Right renal pelvis (tissue), 4 donors: ENCODE measurements at regions not wholly inside any gene's neighbourhood (a gene's known extent, or its start where the extent isn't known, plus 50 kb on each side); places are given as distances from the start of the nearest gene placed in this dataset.

Source experiments
- DNase-seq, 4 donors: peaks; one replicate each; pipeline ENCODE4 v3.0.0-alpha.2; 2013; ENCODE audit warnings: low read depth in 4 of 4, low spot score in 3 of 4, missing footprints in 1 of 4

DNA sequence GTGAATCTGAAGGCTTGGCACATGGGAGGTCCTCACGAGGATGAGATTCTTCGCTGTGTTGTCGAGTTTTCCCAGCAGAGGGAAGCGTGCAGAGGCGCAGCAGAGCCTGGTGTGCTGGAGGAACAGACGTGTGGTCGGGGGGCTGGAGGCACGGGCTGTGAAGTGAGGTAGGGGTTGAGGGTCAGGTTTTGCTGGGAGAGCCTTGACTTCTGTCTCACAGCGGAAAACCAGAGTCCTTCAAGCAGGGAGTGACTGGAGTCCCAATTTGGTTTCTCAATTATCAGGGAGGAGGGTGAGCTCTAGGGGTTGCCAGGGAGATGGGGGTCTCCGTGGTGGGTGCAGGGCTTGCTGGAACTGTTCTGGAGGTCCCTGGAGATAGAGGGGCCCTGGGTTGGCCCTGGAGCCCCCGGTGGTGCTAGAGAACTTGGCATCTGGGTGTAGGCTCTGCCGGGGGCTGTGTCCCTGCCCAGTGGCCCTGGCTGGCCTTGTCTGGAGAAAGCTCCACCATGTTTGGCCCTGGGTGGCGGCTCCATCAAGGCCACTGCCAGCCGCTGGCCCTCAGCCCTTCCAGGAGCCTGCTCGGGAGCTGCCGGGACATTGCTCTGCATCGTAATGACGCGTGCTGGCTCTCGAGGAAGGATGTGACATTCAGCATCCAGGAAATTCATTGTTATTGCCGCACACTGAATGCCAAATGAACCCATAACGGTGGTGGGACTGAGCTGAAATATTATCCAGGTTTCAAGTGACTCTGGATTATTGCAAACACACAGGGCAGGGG is 215.7 kb downstream of the KIF26A start:
- peak in 1 of 4 donors; percentile 22 for DNase-seq

DNA sequence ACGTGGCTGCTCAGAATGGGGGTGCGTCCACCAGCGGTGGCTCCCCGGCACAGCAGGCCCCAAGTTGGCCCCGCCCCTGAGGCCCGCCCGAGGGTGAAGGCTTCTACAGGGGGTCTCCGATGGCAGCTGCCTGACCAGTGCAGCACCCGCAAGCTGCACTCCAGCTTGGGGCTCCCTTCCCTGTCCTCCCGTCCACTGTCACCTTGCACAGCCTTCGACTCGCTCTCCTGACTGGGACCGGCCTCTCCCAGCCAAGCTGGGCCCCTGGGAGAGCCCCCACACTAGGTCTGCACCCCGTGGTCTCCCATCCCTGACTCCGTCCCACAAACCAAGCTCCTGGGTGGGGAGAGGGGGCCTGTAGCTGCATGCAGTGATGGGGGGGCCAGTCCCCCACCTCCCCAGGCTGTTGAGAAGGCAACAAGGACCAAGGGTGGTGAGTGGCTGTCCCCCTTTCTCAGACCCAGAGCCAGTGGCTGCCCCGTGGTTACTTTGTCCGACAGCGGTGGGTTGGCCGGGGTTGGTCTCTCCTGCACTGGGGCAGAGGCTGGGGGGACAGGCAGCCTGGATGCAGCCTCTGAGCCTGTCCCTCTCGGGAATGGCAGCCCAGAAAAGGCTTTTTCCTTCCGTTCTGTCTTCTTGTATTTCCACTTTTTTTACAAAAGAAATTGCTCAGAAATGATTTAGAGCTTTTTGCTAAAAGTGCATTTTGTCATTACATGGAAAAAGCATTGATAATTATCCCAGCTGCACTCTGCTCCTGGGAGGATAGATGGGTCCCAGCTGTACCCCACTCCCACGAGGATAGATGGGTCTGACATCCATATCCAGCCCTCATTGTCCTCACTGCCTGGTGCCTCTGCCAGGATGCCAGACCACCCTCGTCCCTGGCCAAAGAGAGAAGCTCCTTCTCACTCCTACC is 217.0 kb downstream of the KIF26A start:
- no peak for DNase-seq

- DNase-seq, result no peak
These were observed 217.8 kb downstream of the KIF26A start for GRCh38 chr14:104356020-104356737.

- DNase-seq, result no peak
These were observed 218.6 kb downstream of the KIF26A start for GRCh38 chr14:104356738-104357688.

GRCh38 chr14:104357689-104358527 is 219.5 kb downstream of the KIF26A start:
- no peak for DNase-seq

DNA sequence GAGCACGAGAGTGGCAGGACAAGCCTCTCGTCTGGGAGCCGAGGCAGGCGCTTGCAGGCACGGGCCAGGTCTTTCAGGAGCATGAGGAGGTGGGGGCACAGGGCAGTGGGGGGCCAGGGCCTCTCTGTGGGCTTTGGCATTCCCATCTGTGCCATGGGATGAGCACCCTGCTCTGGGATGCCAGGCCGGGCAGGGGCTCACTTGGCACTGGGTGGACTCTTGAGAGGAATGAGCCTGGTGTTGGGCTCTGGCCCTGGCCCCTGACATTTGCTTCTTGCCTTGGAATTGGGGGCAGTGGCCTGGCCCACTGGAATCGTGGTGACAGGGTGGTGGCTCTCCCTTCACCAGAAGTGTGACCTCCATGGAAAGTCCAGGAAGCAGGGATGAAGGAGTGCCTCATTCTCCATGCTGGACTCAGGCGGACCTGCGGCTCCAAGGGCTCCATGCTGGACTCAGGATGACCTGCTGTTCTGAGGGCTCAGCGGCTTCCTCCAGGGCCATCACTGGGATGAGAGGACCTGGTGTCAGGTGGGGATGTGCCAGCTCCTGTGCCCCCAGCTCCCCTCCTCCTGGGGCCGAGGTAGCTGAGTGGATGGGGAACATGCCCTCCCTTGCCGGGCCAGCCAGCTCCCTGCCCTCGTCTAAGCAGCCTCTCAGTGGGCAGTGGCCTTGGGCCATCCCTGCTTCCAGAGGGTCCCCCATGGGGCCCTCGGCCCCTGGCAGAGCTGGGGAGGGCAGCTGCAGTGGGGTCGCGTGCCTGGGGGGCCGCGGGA is 220.3 kb downstream of the KIF26A start:
- DNase-seq, result no peak

DNA sequence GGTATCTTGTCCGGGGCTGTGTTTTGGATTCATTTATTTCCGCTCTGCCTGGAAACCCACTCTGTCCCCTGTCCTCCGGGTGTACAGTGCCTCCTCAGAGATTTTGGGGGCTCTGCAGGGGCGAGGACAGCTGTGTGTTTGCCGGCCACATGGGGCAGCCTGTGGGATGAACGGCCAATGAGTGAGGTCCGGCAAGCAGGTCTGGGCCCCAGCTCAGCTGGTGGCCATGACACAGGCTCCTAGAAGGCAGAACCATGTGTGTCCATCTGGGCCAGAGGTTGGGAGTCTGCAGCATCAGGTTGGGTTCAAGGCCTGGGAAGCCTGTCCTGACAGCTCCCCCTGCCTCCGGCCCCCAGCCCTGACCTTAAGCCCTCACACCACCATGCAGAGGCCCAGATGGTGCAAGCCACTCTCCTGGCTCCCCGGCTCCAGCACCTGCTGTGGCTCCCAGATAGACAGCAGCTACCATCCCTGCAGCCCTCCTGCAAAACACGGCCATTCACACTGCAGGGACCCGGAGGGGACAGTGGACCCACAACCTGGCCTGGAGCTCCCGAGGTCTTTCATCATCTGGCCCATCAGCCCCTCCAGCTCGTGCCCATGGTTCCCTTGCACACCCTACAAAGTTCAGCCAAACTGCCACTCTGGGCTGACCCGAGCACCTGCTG is 220.1 kb upstream of the C14orf180 start:
- no peak for DNase-seq

DNA sequence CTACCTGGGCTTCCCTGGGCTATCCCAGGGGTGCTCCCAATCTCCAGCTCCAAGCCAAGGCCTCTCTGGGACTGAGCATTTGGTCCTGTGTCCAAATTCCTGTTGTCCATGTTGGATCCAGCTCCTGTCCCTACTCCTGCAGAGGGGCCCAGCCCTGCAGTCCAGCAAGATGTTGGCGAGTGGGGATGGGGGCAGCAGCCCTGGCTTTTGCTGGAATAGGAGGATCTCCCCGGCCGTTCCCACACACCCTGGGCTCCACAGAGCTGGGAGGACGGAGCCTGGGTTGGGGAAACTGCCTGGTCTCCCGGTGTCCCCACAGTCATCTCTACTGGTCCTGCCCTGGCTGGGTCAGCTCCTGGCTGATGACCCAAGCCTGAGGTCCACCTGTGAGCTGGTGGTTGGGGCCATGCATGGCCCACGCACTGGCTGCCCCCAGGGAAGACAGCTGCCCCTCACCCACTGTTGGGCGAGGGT is 219.6 kb upstream of the C14orf180 start:
- DNase-seq, result no peak

GRCh38 chr14:104360501-104360900 is 219.1 kb upstream of the C14orf180 start:
- no peak for DNase-seq

DNA sequence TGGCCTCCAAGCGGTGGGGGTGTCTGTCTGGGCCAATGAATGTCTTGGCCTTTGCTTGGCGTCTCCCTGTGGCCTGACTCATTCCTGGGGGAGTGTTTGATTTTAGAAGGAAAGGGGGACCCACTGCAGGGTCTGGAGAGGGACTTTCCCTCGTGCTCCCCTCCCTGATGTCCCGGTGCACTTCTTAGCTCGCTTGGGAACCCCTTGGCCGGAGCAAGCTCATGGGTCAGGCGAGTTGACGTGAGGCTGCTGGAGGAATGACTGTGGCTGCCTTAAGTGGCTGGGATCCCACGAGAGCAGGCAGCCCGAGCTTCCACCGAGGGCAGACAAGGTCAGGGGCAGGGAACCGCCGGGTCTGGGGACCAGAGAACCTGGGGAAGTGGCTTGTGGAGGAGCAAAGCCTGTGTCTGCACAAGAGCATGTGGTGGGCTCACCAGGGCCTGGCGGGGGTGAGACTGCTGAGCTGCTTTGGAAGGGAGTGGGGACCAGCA is 218.4 kb upstream of the C14orf180 start:
- no peak for DNase-seq

DNA sequence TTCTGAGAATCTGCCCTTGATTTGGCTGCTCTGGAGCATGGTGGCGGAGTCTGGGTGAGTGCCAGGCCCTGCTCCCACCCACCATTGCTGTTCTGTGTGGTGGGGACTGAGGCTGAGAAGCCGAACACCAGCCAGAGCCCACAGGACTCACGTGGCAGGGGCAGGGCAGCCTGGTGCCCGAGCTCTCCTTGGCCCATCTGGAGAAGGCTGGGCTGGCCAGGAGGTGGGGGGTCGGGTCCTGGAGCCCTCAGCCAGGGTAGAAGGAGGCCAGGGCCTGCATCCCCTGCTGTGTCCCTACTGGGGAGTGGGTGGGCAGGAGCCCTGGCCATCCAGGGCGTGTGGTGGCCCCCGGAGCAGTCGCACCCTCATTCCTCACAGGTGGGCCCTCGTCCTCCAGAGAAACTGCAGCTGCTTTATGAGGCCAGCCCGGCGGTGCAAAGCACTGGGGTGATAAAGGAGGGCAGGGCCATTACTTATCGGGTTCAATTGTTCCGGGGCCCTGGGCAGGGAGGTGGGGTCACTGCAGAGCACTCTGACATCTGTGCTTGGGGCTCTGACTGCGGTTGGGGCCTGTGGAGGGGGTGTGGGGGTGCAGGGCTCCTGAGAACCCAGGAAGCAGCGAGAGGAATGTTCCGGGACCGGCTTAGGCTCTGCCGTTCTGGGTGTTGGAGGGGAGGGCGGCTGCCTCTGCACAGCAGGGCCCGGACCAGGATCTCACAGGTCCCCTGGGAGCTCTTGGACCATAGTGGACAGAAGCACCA is 217.5 kb upstream of the C14orf180 start:
- no peak for DNase-seq

DNA sequence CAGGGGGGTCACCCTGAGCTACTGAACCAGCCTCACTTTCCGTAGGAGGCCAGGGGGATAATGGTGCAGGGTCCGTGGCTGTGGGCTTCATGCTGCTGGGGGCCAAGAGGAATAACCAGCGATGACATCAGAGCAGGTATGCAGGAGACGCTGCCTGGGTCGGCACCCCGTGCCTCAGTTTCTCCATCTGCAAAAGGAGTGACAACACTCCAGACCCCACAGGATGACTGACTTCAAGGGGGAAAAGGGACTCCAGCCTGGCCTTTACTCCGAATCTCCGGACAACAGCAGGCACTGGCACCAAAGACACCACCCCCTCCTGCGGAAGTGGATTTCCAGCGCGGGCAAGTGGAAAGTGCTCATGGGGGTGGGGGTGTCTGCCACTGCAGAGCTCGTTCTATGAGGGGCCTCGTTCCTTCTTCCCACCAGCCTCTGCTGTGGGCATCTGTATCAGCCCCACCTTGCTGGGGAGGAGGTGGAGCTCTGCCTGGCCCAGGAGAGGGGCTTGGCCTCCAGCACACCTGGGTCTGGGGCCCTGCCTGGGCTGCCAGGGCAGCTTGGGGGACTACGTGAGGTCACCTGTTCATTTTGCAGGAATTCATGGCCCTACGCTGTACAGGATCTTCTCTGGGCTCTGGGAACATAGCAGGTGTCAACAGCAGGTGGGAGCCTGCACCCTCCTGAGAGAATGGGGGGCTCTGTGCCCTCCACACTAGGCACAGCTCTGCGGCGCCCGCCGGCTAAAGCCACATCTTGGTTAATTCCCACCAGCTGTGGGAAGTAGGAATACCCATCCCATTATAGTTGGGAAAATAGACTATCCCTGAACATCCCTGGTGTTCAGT is 216.6 kb upstream of the C14orf180 start:
- DNase-seq, result no peak

GRCh38 chr14:104363891-104364760 is 215.4 kb upstream of the C14orf180 start:
- DNase-seq, result no peak

DNA sequence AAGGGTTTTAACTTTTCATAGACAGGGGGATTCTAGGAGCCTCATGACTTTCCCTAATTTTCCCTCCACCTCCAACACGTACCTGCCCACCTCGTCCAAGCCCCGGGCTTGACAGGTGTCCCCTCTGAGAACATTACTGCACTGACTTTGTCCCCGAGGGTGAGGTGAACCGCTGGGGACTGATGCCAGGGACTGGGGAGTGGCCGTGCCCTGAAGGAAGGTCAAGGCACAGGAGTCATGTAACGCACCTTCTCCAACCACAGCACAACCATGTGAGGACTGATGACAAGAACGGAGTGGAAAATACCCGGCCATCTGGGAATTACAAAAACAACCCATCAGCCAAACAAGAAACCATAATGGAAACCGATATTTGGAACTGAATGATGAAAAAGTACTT is 214.7 kb upstream of the C14orf180 start:
- DNase-seq, result no peak
